Neural crest cell (in vitro differentiated cells): ENCODE measurements at regions not wholly inside any gene's neighbourhood (a gene's known extent, or its start where the extent isn't known, plus 50 kb on each side); places are given as distances from the start of the nearest gene placed in this dataset.

Experiments
- DNase-seq: peaks from one replicate; pipeline ENCODE4 v3.0.0; 2021; ENCODE audit warnings: low read depth, mixed read lengths, low spot score
- H3K27ac Mint-ChIP-seq: one replicate; pipeline ENCODE4 v1.8.0; 2021; ENCODE audit warnings: mild to moderate bottlenecking, mixed read lengths; ENCODE audit not compliant: unreplicated experiment
- H3K27me3 Mint-ChIP-seq: 2 replicates; pipeline ENCODE4 v1.8.0; 2021; ENCODE audit warnings: low read depth, mild to moderate bottlenecking, mixed read lengths
- H3K36me3 Mint-ChIP-seq: 2 replicates; pipeline ENCODE4 v1.8.0; 2021; ENCODE audit warnings: low read depth, mild to moderate bottlenecking, mixed read lengths
- H3K4me1 Mint-ChIP-seq: 2 replicates; pipeline ENCODE4 v1.8.0; 2021; ENCODE audit warnings: mixed read lengths
- H3K4me3 Mint-ChIP-seq: one replicate; pipeline ENCODE4 v1.8.0; 2021; ENCODE audit warnings: mild to moderate bottlenecking, mixed read lengths
- H3K9me3 Mint-ChIP-seq: 2 replicates; pipeline ENCODE4 v1.8.0; 2021; ENCODE audit warnings: mixed read lengths
- TF ChIP-seq, protein P1 (sequence below): fragments of 200-600 bp; sonication (generic); conservative IDR thresholded peaks from 2 replicates; pipeline ENCODE4 v1.5.0; 2021; ENCODE audit warnings: antibody characterized with exemption, mild to moderate bottlenecking

DNA sequence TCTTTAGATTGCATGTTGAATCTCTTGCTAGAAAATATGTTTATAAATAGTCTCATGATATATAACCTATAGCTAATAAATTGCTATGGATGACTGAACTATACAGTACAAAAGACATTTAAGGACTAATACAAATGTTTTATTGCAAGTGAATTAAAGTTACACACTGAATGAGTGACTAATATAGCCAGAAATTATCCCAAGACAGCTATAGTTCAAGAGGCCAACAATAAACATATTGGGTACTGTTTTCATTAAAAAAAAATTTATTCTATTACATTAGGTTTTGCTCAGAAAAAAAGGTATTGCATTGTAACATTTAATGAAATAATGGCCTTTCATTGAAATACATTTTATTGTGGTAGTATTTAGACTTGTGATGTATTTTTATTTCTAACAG, 819.1 kb downstream of the TRIML1 start:
- Mint-ChIP-seq H3K4me1 (no peaks in the 10 kb centered on the region), H3K36me3 (no peaks in the 10 kb centered on the region), H3K4me3 (no peak overlapping the region), H3K9me3 (peaks cover 3% of the 10 kb centered on the region), H3K27ac (no peak overlapping the region), H3K27me3 (no peaks in the 10 kb centered on the region)
- TF ChIP-seq, protein P1, sequence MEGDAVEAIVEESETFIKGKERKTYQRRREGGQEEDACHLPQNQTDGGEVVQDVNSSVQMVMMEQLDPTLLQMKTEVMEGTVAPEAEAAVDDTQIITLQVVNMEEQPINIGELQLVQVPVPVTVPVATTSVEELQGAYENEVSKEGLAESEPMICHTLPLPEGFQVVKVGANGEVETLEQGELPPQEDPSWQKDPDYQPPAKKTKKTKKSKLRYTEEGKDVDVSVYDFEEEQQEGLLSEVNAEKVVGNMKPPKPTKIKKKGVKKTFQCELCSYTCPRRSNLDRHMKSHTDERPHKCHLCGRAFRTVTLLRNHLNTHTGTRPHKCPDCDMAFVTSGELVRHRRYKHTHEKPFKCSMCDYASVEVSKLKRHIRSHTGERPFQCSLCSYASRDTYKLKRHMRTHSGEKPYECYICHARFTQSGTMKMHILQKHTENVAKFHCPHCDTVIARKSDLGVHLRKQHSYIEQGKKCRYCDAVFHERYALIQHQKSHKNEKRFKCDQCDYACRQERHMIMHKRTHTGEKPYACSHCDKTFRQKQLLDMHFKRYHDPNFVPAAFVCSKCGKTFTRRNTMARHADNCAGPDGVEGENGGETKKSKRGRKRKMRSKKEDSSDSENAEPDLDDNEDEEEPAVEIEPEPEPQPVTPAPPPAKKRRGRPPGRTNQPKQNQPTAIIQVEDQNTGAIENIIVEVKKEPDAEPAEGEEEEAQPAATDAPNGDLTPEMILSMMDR, result no peak
- DNase-seq, result no peak

DNA sequence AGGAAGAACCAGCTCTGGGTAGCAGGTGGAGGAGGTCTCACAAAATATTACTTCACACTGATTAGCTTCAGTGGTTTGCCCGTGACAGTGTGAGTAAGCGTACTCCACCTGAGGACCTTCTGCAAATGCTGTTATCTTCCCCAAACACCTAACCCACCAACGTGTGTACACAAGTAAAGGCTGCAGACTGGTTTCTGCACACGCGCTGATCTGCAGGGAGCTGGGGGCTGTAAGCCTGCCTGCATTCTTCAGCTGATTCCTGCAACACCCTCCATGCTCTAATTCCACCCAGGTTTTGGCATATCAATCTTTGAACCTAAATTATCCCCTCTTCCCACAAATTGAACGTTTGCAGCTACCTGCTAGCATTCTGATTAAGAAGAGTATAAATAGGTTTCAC, 820.2 kb downstream of the TRIML1 start:
- TF ChIP-seq, protein P1, result no peak
- no peak overlapping the region for H3K27ac Mint-ChIP-seq

DNA sequence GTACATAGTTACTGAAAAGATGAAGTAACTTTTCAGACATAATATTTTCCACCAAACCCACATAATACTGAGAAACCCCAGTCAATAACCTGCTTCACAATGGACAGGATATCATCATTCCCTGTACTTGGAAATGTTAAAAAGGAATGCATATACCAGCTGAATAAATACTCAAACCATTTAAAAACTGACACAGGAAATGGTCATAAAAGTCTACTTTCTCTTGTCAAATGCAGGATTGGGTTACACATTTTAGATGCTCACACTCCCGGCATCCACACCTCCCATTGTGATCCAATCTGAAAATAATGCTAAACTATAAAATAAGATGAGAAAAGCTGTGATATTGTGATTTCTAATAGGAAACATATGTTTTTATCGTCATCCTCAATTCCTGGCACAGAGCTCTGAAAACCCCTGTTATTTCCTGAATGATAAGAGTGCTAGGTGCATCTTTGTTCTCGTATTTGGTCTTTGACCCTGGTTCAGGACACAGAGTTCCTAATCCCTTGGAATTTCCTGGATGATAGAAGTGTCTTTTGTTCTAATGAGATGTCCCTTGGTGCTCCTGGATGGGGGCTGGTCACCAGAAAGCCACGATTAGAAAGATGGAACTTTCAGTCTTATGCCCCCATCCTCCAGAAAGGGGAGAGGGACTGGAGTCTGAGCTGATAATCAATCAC, 821.3 kb downstream of the TRIML1 start:
- TF ChIP-seq, protein P1, result no peak
- H3K27me3 Mint-ChIP-seq, result peaks cover 2% of the 10 kb centered on the region
- no peak overlapping the region for H3K4me3 Mint-ChIP-seq
- H3K9me3 Mint-ChIP-seq, result peaks cover 12% of the 10 kb centered on the region
- H3K27ac Mint-ChIP-seq, result no peak overlapping the region
- H3K36me3 Mint-ChIP-seq, result peaks cover 9% of the 10 kb centered on the region
- H3K4me1 Mint-ChIP-seq, result peaks cover 5% of the 10 kb centered on the region
- DNase-seq, result no peak

More for the DNA sequence above, 820.2 kb downstream of the TRIML1 start:
- no peak overlapping the region for H3K4me3 Mint-ChIP-seq
- no peak for DNase-seq
- peaks cover 4% of the 10 kb centered on the region for H3K36me3 Mint-ChIP-seq
- peaks cover 7% of the 10 kb centered on the region for H3K9me3 Mint-ChIP-seq
- H3K27me3 Mint-ChIP-seq, result no peaks in the 10 kb centered on the region
- H3K4me1 Mint-ChIP-seq, result no peaks in the 10 kb centered on the region

DNA sequence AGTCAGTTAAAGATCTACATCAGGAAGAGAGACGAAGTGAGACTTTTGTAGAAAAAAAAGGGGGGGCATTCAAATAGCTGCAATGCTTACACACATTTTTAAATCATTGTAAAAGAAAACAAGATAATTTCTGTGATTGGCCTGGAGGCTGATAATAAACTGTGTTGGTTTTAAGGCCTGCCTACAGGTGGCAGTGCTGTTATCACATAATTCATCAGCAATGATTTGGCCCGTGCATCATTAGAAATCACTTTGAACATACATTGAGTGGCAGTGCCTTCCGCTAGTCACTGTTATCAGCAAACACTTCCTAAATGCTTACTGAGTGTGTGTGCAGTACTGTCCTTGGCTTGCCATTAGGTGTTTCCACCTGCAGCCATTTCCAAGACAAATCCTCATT, 831.9 kb downstream of the TRIML1 start:
- Mint-ChIP-seq H3K9me3 (no peaks in the 10 kb centered on the region), H3K4me1 (peaks cover 5% of the 10 kb centered on the region)

DNA sequence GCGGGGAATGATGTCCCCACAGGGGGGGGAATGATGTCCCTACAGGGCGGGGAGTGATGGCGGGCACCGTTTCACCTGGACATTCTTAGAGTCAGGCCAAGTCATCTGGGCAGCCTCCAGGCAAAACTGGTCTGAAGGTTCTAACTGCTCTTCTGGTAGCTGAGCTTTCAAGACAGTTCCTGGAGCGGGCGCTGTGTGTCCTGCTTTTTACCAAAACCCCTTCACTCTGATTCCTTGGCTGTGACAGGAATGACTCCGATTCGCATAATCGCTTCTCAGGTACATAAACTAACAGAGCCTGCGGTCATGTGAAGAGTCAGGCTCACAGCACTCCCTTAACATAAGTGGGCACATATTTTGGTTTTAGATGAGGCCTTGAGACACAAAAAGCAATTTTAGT, 836.0 kb downstream of the TRIML1 start:
- TF ChIP-seq, protein P1, result no peak
- Mint-ChIP-seq H3K27ac (peak overlapping the region; percentile 67), H3K27me3 (no peaks in the 10 kb centered on the region), H3K4me3 (no peak overlapping the region), H3K9me3 (no peaks in the 10 kb centered on the region), H3K4me1 (peaks cover 16% of the 10 kb centered on the region), H3K36me3 (peaks cover 3% of the 10 kb centered on the region)
- DNase-seq, result no peak

More for the DNA sequence above, 831.9 kb downstream of the TRIML1 start:
- H3K4me3 Mint-ChIP-seq, result no peak overlapping the region
- TF ChIP-seq, protein P1, result peak; percentile 34
- H3K27me3 Mint-ChIP-seq, result no peaks in the 10 kb centered on the region
- H3K27ac Mint-ChIP-seq, result no peak overlapping the region
- no peak for DNase-seq
- peaks cover 4% of the 10 kb centered on the region for H3K36me3 Mint-ChIP-seq
